CD4-positive, alpha-beta memory T cell (primary cell): ENCODE measurements at regions not wholly inside any gene's neighbourhood (a gene's known extent, or its start where the extent isn't known, plus 50 kb on each side); places are given as distances from the start of the nearest gene placed in this dataset.

ENCODE experiments used
- CTCF ChIA-PET: fragments of 350-600 bp; sonication (Branson Sonifier 250); formaldehyde crosslinking; loops from one replicate; lab custom pipeline; 2021; ENCODE audit warnings: inconsistent platforms; ENCODE audit not compliant: partially characterized antibody; lab: Charles Lee
- POLR2A ChIA-PET: fragments of 350-600 bp; sonication (Branson Sonifier 250); formaldehyde crosslinking; loops from one replicate; lab custom pipeline; 2021; ENCODE audit not compliant: partially characterized antibody; lab: Charles Lee
- DNase-seq, 5 donors: peaks; one replicate each; pipeline versions ENCODE4 v3.0.0 to v3.0.0-alpha.2; 2020 to 2022; ENCODE audit warnings: mixed read lengths in 1 of 5
- H3K27ac ChIP-seq: one replicate; pipeline ENCODE4 v1.7.0; 2013; ENCODE audit warnings: low read depth, low read length
- H3K27me3 ChIP-seq: 2 replicates; pipeline ENCODE4 v1.7.0; 2013; ENCODE audit warnings: mild to moderate bottlenecking, low read length, moderate library complexity; ENCODE audit not compliant: insufficient read depth
- H3K36me3 ChIP-seq: 2 replicates; pipeline ENCODE4 v1.7.0; 2013; ENCODE audit warnings: mild to moderate bottlenecking, low read length, moderate library complexity; ENCODE audit not compliant: insufficient read depth
- H3K4me1 ChIP-seq: 2 replicates; pipeline ENCODE4 v1.7.0; 2013; ENCODE audit warnings: mild to moderate bottlenecking, low read length, moderate library complexity; ENCODE audit not compliant: insufficient read depth
- H3K4me3 ChIP-seq, 2 donors: one replicate each; pipeline ENCODE4 v1.7.0; 2013; ENCODE audit warnings: low read length in 2 of 2, mild to moderate bottlenecking in 1 of 2
- H3K9me3 ChIP-seq, 2 donors: one replicate each; pipeline ENCODE4 v1.7.0; 2013; ENCODE audit warnings: low read length in 2 of 2, control low read depth in 1 of 2; ENCODE audit not compliant: control insufficient read depth in 1 of 2
- H3K27ac Mint-ChIP-seq, 7 donors: one replicate each; pipeline ENCODE4 v1.8.0; 2020 to 2021; ENCODE audit warnings: mixed read lengths in 7 of 7, mild to moderate bottlenecking in 6 of 7, inconsistent platforms in 3 of 7, moderate library complexity in 3 of 7
- H3K27me3 Mint-ChIP-seq, 2 donors: one replicate each; pipeline ENCODE4 v1.8.0; 2020 to 2021; ENCODE audit warnings: mixed read lengths in 2 of 2
- H3K36me3 Mint-ChIP-seq, 2 donors: one replicate each; pipeline ENCODE4 v1.8.0; 2020 to 2021; ENCODE audit warnings: mixed read lengths in 2 of 2, inconsistent platforms in 1 of 2, mild to moderate bottlenecking in 1 of 2
- H3K4me1 Mint-ChIP-seq, 4 donors: one replicate each; pipeline ENCODE4 v1.8.0; 2020 to 2021; ENCODE audit warnings: mixed read lengths in 4 of 4, mild to moderate bottlenecking in 1 of 4
- H3K4me3 Mint-ChIP-seq, 8 donors: one replicate each; pipeline ENCODE4 v1.8.0; 2020 to 2021; ENCODE audit warnings: mixed read lengths in 8 of 8, mild to moderate bottlenecking in 7 of 8, moderate library complexity in 6 of 8, inconsistent platforms in 3 of 8
- H3K9me3 Mint-ChIP-seq, 8 donors: one replicate each; pipeline ENCODE4 v1.8.0; 2020 to 2021; ENCODE audit warnings: mixed read lengths in 8 of 8, mild to moderate bottlenecking in 5 of 8, inconsistent platforms in 3 of 8, moderate library complexity in 1 of 8
- intact Hi-C: fragments of 100-400 bp; cut with micrococcal nuclease; formaldehyde crosslinking; loops from one replicate; pipeline ENCODE4 v1.15.1; 2023

DNA sequence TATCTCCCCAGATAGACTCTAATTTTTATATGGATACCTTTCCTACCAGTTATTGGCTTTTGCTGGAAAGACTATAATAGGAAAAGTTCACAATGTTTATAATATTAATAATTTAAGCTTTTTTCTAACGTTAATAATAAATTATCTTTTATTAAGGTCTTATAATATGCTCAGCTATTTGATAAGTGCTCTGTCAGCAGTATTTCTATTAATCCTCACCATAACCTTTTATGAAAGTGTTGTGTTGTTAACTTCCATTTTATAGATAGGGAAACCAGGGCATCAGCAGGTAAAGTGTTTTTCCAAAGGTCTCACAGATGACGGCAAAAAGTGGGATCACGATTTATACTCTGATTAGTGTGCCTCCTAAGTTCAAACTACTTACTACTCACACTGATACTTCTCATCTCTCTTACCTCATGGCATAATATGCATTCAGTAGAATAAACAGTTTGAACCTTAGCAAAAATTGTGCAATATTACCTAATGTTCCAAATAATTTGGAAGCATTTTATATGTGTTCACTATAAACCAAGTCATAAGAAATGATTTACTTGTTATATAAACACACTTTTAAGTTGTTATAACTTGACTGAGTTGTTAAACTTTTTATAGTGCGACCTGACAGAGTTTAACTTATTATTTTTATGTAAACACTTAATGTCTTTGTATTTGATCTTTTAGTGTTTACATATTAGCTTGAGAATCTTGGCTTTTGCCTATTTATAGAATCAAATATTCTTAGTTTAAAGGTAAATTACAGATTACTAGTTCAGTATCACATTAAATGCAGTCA, 274.9 kb upstream of the DCBLD2 start:
- H3K4me3 ChIP-seq, result no peak overlapping the region
- peaks cover 0 to 3% (median 0%) of the 10 kb centered on the region in 8 donors for H3K9me3 Mint-ChIP-seq
- no peak overlapping the region for H3K27ac ChIP-seq
- H3K4me1 ChIP-seq, result no peaks in the 10 kb centered on the region
- POLR2A ChIA-PET, result no interaction called here
- no peaks in the 10 kb centered on the region for H3K36me3 ChIP-seq
- no peaks in the 10 kb centered on the region for H3K4me1 Mint-ChIP-seq
- no peaks in the 10 kb centered on the region for H3K27me3 Mint-ChIP-seq
- no peaks in the 10 kb centered on the region for H3K27me3 ChIP-seq
- no peak overlapping the region for H3K27ac Mint-ChIP-seq
- intact Hi-C loops, result no loop called here
- no peaks in the 10 kb centered on the region for H3K9me3 ChIP-seq
- CTCF ChIA-PET, result no interaction called here
- H3K4me3 Mint-ChIP-seq, result no peak overlapping the region
- no peaks in the 10 kb centered on the region for H3K36me3 Mint-ChIP-seq
- no peak for DNase-seq

DNA sequence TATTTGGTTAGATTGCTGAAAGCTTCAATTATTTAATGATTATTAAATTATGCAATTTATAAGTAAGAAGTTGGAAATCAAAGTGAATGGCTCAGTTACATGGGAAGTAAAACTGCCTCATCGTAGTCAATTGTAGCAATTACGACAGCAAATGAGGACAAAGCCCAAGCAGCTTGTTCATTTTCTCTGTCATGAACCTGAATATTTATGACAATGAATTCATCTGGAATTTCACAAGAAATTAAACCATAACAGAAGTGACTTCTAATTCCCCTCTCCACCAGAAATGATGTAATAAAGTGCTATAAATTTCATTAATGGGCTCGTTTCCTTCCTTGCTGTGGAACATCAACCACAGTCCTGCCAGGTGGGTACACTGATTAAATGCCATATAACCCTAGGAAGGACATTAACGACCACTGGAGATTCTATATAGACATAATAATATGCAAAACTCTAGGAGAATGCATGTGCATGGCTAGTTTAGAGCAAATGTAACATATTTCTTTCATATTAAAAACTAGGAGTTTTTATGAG, 273.8 kb upstream of the DCBLD2 start:
- no peaks in the 10 kb centered on the region for H3K4me1 ChIP-seq
- no peaks in the 10 kb centered on the region for H3K9me3 ChIP-seq
- no peaks in the 10 kb centered on the region for H3K4me1 Mint-ChIP-seq
- H3K36me3 Mint-ChIP-seq, result no peaks in the 10 kb centered on the region
- DNase-seq, result no peak
- intact Hi-C loops, result no loop called here
- H3K27me3 ChIP-seq, result no peaks in the 10 kb centered on the region
- H3K4me3 Mint-ChIP-seq, result no peak overlapping the region
- peaks cover 0 to 3% (median 0%) of the 10 kb centered on the region in 8 donors for H3K9me3 Mint-ChIP-seq
- POLR2A ChIA-PET, result no interaction called here
- no peak overlapping the region for H3K27ac Mint-ChIP-seq
- no peaks in the 10 kb centered on the region for H3K27me3 Mint-ChIP-seq
- H3K36me3 ChIP-seq, result no peaks in the 10 kb centered on the region
- H3K27ac ChIP-seq, result no peak overlapping the region
- CTCF ChIA-PET, result no interaction called here
- H3K4me3 ChIP-seq, result no peak overlapping the region

DNA sequence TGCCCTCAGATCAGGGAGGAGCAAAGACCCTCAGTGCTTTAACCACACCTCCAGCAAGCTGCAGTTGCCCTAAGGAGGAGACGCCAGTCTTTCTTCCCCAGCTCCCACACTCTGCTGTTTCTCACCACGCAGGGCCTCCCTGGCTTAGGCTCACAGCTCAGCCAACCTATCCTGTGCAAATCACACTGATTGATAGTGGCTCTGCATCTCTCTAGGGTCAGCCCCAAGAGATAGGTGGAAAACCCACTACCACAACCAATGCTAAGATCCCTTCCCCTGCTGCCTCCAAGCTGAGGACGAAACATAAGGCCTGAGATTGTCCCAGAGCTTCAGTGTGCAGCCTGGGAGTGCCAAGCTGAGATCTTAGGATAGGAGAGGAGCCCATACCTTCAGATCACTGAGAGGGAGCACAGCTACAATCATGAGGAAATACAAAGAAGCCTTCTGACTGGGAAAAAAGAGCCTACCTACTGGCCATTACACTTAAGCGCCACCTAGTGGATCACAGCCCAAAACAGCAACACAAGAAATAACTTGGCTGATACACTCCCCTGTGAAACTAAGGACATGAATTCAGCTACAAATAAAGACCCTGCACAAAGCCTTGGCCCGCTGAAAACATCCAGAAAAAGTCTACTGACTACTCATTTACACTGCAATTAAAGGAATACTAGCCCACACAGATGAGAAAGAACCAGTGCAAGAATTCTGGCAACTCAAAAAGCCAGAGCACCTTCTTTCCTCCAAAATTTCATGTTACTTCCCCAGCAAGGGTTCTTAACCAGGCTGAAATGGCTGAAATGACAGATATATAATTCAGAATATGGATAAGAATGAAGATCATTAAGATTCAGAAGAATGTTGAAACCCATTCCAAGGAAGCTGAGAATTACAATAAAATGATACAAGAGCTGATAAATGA, 271.5 kb upstream of the DCBLD2 start:
- no peak overlapping the region for H3K4me3 Mint-ChIP-seq
- H3K4me1 Mint-ChIP-seq, result no peaks in the 10 kb centered on the region
- H3K27ac Mint-ChIP-seq, result no peak overlapping the region
- H3K27ac ChIP-seq, result no peak overlapping the region
- no peak overlapping the region for H3K4me3 ChIP-seq
- no peaks in the 10 kb centered on the region for H3K4me1 ChIP-seq
- no peaks in the 10 kb centered on the region for H3K36me3 Mint-ChIP-seq
- ChIA-PET POLR2A (no interaction called here), CTCF (interaction anchor here (1.9 kb wide), 1 partner anchor 357 kb away, joined by 12 read pairs; no protein-coding TSS in a partner anchor)
- no peaks in the 10 kb centered on the region for H3K27me3 Mint-ChIP-seq
- peak in 2 of 5 donors; percentile 5 to 12 for DNase-seq
- H3K27me3 ChIP-seq, result no peaks in the 10 kb centered on the region
- intact Hi-C loops, result no loop called here
- H3K9me3 ChIP-seq, result no peaks in the 10 kb centered on the region
- peaks cover 0 to 5% (median 0%) of the 10 kb centered on the region in 8 donors for H3K9me3 Mint-ChIP-seq
- H3K36me3 ChIP-seq, result no peaks in the 10 kb centered on the region

- CTCF ChIA-PET, result no interaction called here
- DNase-seq, result no peak
- POLR2A ChIA-PET, result no interaction called here
Observed at GRCh38 chr3:99171800-99172199, 270.3 kb upstream of the DCBLD2 start.

GRCh38 chr3:99170867-99171517, 269.5 kb upstream of the DCBLD2 start:
- peaks cover 0 to 5% (median 0%) of the 10 kb centered on the region in 8 donors for H3K9me3 Mint-ChIP-seq
- Histone ChIP-seq H3K9me3 (no peaks in the 10 kb centered on the region), H3K27ac (no peak overlapping the region), H3K4me3 (no peak overlapping the region), H3K27me3 (no peaks in the 10 kb centered on the region), H3K36me3 (no peaks in the 10 kb centered on the region), H3K4me1 (no peaks in the 10 kb centered on the region)
- DNase-seq, result no peak
- H3K4me1 Mint-ChIP-seq, result no peaks in the 10 kb centered on the region
- CTCF ChIA-PET, result no interaction called here
- H3K27ac Mint-ChIP-seq, result no peak overlapping the region
- no peaks in the 10 kb centered on the region for H3K36me3 Mint-ChIP-seq
- POLR2A ChIA-PET, result no interaction called here
- no peak overlapping the region for H3K4me3 Mint-ChIP-seq
- intact Hi-C loops, result no loop called here
- H3K27me3 Mint-ChIP-seq, result no peaks in the 10 kb centered on the region

More at GRCh38 chr3:99171800-99172199, 270.3 kb upstream of the DCBLD2 start:
- Histone ChIP-seq H3K36me3 (no peaks in the 10 kb centered on the region), H3K27me3 (no peaks in the 10 kb centered on the region), H3K4me3 (no peak overlapping the region), H3K4me1 (no peaks in the 10 kb centered on the region), H3K9me3 (no peaks in the 10 kb centered on the region), H3K27ac (no peak overlapping the region)
- H3K27ac Mint-ChIP-seq, result no peak overlapping the region
- peaks cover 0 to 5% (median 0%) of the 10 kb centered on the region in 8 donors for H3K9me3 Mint-ChIP-seq
- no peaks in the 10 kb centered on the region for H3K27me3 Mint-ChIP-seq
- no peak overlapping the region for H3K4me3 Mint-ChIP-seq
- H3K36me3 Mint-ChIP-seq, result no peaks in the 10 kb centered on the region
- H3K4me1 Mint-ChIP-seq, result no peaks in the 10 kb centered on the region
- intact Hi-C loops, result no loop called here

GRCh38 chr3:99167071-99167470, 265.6 kb upstream of the DCBLD2 start:
- H3K27me3 Mint-ChIP-seq, result no peaks in the 10 kb centered on the region
- no peaks in the 10 kb centered on the region for H3K9me3 ChIP-seq
- no peak overlapping the region for H3K27ac Mint-ChIP-seq
- ChIA-PET CTCF (no interaction called here), POLR2A (no interaction called here)
- no peak for DNase-seq
- H3K4me3 Mint-ChIP-seq, result no peak overlapping the region
- H3K36me3 Mint-ChIP-seq, result no peaks in the 10 kb centered on the region
- no peaks in the 10 kb centered on the region for H3K36me3 ChIP-seq
- no peaks in the 10 kb centered on the region for H3K4me1 Mint-ChIP-seq
- no peaks in the 10 kb centered on the region for H3K4me1 ChIP-seq
- intact Hi-C loops, result no loop called here
- no peaks in the 10 kb centered on the region for H3K27me3 ChIP-seq
- H3K4me3 ChIP-seq, result no peak overlapping the region
- peaks cover 0 to 5% (median 0%) of the 10 kb centered on the region in 8 donors for H3K9me3 Mint-ChIP-seq
- H3K27ac ChIP-seq, result no peak overlapping the region

DNA sequence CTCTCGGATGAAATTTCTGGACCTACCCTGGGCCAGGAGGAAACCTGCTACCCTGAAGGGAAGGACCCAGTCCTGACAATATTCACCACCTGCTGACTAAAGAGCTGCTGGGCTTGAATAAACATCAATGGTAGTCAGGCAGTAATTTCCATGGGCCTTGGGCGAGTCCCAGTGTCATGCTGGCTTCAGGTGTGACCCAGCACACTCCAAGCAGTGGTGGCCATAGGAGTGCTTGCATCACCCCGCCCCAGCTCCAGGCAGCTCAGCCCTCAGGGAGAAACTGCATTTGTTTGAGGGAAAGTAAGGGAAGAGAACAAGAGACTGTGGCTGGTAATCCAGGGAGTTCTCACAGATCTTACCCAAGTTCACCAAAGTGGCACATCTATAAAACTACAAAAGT, 261.8 kb upstream of the DCBLD2 start:
- H3K9me3 ChIP-seq, result peaks cover 0 to 8% of the 10 kb centered on the region in 2 donors
- no peak overlapping the region for H3K4me3 ChIP-seq
- ChIA-PET POLR2A (no interaction called here), CTCF (no interaction called here)
- Mint-ChIP-seq H3K4me1 (no peaks in the 10 kb centered on the region), H3K9me3 (peaks cover 0 to 16% (median 6%) of the 10 kb centered on the region in 8 donors), H3K4me3 (no peak overlapping the region), H3K36me3 (no peaks in the 10 kb centered on the region), H3K27ac (no peak overlapping the region), H3K27me3 (no peaks in the 10 kb centered on the region)
- H3K4me1 ChIP-seq, result no peaks in the 10 kb centered on the region
- no peaks in the 10 kb centered on the region for H3K27me3 ChIP-seq
- H3K36me3 ChIP-seq, result no peaks in the 10 kb centered on the region
- intact Hi-C loops, result no loop called here
- DNase-seq, result no peak
- no peak overlapping the region for H3K27ac ChIP-seq
